Fibroblast of peridontal ligament (primary cell): ENCODE measurements at regions not wholly inside any gene's neighbourhood (a gene's known extent, or its start where the extent isn't known, plus 50 kb on each side); places are given as distances from the start of the nearest gene placed in this dataset.

Source experiments
- DNase-seq: peaks from one replicate; pipeline ENCODE4 v3.0.0-alpha.2; 2010; ENCODE audit errors: extremely low read depth

DNA sequence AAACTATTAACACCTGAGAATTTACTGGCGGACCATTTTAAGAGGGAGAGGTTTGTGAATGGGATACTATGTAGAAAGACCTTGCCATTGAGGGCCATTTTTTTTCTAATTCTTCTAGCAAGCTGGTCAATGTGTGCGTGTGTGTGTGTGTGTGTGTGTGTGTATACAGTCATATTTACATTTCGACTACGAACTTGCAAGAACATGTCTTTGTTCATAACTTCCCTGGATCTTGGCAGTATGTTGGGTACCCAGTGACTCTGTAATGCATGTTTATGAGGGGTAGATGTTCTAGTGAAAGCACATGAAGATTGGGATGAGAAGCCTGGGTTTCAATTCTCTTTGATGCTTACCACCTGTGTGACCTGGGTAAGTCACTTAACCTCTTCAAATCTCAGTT is 133.6 kb downstream of the UBE2E3 start:
- DNase-seq: no peak

- no peak for DNase-seq
These were observed 135.9 kb downstream of the UBE2E3 start for GRCh38 chr2:181116261-181116660.

DNA sequence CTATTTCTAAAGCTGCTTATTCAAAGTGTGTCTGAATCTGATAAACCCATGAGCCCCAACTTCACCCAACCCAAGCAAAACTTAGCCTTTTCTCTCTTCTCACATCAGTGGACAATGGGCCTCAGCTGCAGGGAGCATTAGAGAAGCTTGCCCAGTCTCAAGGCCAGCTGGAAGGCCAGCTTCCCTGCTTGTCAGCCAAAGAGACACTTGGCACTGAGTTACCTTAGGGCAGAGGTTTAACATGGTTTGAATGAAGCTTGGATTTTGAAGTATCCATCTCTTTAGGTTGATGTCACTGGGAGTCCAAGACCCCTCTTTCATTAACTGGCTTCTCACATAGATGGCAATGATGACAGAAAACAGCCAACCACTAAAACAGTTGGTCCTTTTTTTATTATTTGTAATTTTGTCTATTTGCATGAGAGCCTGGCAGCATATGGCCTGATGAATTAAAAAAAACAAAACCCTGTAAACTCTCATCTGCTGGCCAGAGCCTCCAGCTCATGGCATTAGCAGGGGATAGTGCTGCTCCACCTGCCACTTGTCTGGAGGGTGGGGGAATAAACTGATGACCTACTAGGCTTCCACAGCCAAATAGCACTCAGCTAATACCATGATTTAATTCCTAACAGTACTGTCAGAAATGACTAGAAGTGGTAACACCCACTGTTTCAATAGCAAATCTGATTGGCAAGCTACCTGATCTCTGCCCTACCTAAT is 137.0 kb downstream of the UBE2E3 start:
- no peak for DNase-seq

- DNase-seq: no peak
These were observed 140.2 kb downstream of the UBE2E3 start for GRCh38 chr2:181120625-181121024.

- no peak for DNase-seq
These were observed 141.6 kb downstream of the UBE2E3 start for GRCh38 chr2:181121996-181122395.

DNA sequence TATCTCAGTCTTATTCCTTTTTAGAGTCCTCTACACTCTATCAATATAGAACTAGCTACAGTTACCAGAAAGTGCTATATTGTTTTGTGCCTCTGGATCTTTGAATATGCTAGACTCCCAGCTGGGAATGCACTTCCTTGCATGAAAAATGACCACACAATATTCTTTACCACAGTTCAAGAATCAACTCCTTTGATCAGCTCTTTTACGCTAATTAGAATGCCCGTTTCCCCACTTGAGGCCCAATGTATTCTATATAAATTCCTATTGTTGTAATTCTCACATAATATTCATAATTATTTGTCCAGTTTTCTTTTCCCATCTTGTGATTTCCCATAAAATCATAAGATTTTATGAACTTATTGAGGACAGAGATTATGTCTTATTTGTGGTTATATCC is 142.2 kb downstream of the UBE2E3 start:
- DNase-seq: no peak

- no peak for DNase-seq
These were observed 143.4 kb downstream of the UBE2E3 start for GRCh38 chr2:181123798-181124231.

GRCh38 chr2:181124497-181124896 is 144.1 kb downstream of the UBE2E3 start:
- DNase-seq: no peak

GRCh38 chr2:181125359-181125758 is 145.0 kb downstream of the UBE2E3 start:
- DNase-seq: no peak

DNA sequence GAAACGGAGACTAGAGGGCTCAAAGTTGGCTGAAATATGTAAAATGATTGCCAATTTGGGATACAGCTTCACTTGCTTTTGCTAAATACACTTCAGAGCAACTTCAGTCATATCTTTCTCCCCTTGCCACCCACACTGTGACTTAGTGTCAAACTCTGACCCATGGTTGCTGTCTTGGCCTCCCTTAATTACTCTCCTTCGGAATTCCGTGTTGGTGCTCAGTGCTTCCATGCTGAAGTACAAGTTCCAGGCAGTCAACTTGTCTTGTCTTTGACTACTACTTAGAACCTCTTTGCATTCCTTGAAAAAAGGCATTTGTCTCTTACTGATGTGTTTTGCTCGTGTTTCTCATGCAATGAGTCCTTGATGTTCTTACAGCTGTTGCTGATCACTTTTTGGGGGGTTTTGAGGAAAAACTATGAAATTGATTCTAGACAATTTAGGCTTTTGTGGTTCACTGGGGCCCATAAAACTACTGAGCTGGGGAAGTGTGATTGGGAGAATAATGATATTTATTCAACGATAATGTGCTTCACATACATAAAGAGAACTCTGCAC is 146.0 kb downstream of the UBE2E3 start:
- no peak for DNase-seq

DNA sequence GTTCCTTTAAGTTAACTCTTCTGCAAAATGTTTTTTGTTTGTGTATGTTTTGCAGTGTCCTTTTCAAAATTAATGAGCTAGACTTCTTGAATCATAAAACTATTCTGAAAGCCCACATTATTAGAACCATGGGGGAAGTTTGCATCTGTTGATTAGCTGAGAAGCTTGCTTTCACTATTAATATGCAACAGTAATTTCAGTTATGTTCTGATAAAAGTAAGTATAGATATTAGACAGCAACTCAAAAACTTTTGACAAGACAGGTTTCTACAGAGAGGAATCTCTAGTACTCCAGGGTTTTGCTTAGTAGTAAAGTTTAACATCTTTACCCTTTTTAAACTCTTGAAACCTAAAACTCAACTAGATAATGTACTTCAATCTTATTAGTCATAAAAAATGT is 147.8 kb downstream of the UBE2E3 start:
- DNase-seq: no peak

GRCh38 chr2:181129364-181130056 is 149.1 kb downstream of the UBE2E3 start:
- no peak for DNase-seq

DNA sequence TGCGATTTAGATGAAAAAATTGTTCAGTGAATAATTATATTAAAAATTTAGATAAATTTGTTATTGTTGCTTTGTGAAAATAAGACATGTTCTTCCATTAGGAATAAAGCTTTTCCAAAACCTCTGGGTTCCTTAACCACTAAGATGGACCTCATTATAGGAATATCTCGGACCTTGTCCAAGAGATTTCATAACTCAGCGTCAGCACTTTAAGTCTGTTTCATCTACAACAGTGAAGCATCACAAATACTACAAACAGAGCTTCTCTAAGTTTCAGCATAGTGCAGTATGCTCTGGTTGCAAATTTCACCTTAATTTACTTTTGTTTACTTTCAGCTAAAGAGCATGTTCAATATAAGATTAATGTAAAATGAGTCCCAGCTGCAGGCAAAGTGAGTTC is 150.3 kb downstream of the UBE2E3 start:
- DNase-seq: peak; percentile 91

- DNase-seq: no peak
These were observed 151.2 kb downstream of the UBE2E3 start for GRCh38 chr2:181131584-181131983.

DNA sequence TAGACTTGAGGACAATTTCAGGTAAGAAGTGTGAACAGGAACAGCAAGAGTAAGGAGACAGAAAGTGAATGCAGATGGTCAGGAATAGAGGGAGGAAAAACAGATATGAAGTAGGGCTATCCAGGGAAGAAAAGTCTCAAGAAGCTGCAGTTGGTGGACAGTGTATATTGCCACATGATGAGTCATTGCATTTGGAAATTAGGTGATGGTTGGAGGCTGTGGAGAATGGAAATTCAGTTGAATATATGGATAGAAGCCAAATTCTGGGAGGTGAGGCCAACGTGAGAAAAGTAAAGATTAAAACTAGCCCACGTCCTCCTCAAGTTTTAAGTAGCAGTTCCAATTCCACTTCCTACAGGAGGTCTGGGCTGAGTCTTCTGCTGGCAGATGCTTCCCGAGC is 158.4 kb downstream of the UBE2E3 start:
- no peak for DNase-seq

GRCh38 chr2:181139831-181140230 is 159.4 kb downstream of the UBE2E3 start:
- no peak for DNase-seq

DNA sequence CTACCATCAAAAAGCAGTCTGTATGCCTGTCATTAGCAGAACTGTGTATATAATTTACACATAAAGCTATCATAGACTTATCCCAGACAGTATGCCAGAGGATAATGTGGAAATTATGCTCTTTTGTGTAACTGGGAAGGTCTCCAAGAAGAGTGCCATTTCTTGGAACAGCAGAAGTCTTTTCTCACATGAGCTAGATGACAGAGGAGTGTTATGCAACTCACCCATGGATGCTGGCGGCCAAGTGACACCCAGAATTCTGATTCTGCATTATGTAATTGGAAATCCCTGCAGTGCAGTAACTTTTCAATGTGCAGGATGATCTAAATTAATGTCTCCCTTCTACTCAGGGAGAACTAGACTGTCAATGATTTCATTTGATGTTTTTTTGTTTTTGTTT is 160.0 kb downstream of the UBE2E3 start:
- DNase-seq: peak; percentile 64

DNA sequence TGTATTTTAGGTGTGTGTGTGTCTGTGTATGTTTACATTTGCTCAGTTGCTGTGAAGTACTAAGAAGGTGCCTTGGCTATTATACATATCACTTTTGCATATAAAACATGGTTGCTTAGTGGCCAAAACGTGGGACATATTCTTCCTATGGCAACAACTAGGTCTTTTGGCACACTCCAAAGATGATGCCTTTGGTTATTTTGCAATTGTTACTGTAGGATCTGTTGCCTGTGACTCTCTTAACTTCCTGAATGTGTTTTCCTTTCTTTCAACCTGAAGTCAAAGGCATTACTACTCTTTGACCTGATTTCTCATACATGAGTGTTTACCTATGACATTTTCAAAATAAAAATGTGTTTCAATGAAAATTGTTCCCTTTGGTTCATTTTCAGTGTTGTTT is 160.5 kb downstream of the UBE2E3 start:
- no peak for DNase-seq

DNA sequence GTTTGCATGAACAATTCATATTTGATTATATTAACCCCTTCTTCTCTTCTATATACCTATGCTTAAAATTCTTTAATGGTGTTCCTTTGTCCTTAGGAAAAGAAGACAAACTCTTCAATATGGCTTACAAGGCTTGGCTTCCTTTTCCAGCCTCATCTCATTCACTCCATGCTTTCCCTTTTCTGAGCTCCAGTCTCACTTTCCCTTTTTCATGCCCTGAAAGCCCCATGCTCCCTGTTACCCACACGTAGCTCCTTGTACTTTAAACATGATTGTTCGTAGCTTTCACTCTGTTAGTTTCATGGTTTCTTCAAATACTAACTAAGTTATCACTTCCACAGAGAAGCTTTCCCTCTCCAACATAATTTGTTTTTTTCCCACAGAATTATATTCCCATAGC is 161.3 kb downstream of the UBE2E3 start:
- no peak for DNase-seq

GRCh38 chr2:181142514-181142913 is 162.1 kb downstream of the UBE2E3 start:
- DNase-seq: no peak

- no peak for DNase-seq
These were observed 163.4 kb downstream of the UBE2E3 start for GRCh38 chr2:181143790-181144300.

- DNase-seq: no peak
These were observed 165.2 kb downstream of the UBE2E3 start for GRCh38 chr2:181145645-181146044.

GRCh38 chr2:181146171-181146570 is 165.8 kb downstream of the UBE2E3 start:
- no peak for DNase-seq
